A549 (cell line): ENCODE measurements at regions not wholly inside any gene's neighbourhood (a gene's known extent, or its start where the extent isn't known, plus 50 kb on each side); places are given as distances from the start of the nearest gene placed in this dataset.

Experiments used
- EP300 ChIP-seq, 2 experiments: fragments of >200 bp; sonication (Bioruptor Twin); formaldehyde crosslinking; IDR thresholded peaks; 2 replicates in 1 of 2; 3 replicates in 1 of 2; pipeline ENCODE4 v1.6.1; 2016 to 2017
- KDM5A ChIP-seq: fragments of 200-600 bp; sonication (generic); IDR thresholded peaks from 2 replicates; pipeline ENCODE4 v1.6.1; 2016; ENCODE audit warnings: antibody characterized with exemption, mild to moderate bottlenecking
- MAX ChIP-seq: IDR thresholded peaks from 2 replicates; pipeline ENCODE4 v1.6.1; 2012

- TF ChIP-seq MAX (no peak), KDM5A (no peak), EP300 (IDR thresholded peaks at IDR 0.05) (no peak)
Observed at GRCh38 chr2:78418021-78418420, 607.5 kb upstream of the REG3G start.
